WTC11 (cell line): ENCODE measurements at regions not wholly inside any gene's neighbourhood (a gene's known extent, or its start where the extent isn't known, plus 50 kb on each side); places are given as distances from the start of the nearest gene placed in this dataset.

ENCODE experiments used
- ATAC-seq: fragments of 200-7000 bp; cut with Tn5 transposase; 2 replicates; pipeline ENCODE4 v1.10.0; 2021; ENCODE audit warnings: mild to moderate bottlenecking, moderate library complexity
- CTCF ChIA-PET: fragments of 300-600 bp; sonication (Branson Sonifier 250); formaldehyde crosslinking; loops from one replicate; lab custom pipeline; 2021; ENCODE audit warnings: antibody characterized with exemption; lab: Charles Lee
- POLR2A ChIA-PET: fragments of 350-600 bp; sonication (Branson Sonifier 250); formaldehyde crosslinking; loops from one replicate; lab custom pipeline; 2021; ENCODE audit warnings: antibody characterized with exemption; lab: Charles Lee
- DNase-seq: peaks from one replicate; pipeline ENCODE4 v3.0.0; 2021; ENCODE audit warnings: low spot score
- H3K27ac Mint-ChIP-seq: 2 replicates; pipeline ENCODE4 v1.8.0; 2021; ENCODE audit warnings: mixed read lengths
- H3K27me3 Mint-ChIP-seq: 2 replicates; pipeline ENCODE4 v1.8.0; 2021; ENCODE audit warnings: low read depth, mild to moderate bottlenecking, moderate library complexity, mixed read lengths
- H3K36me3 Mint-ChIP-seq: 2 replicates; pipeline ENCODE4 v1.8.0; 2021; ENCODE audit warnings: mixed read lengths
- H3K4me1 Mint-ChIP-seq: 2 replicates; pipeline ENCODE4 v1.8.0; 2022; ENCODE audit warnings: mixed read lengths
- H3K4me3 Mint-ChIP-seq: 2 replicates; pipeline ENCODE4 v1.8.0; 2021; ENCODE audit warnings: mild to moderate bottlenecking, moderate library complexity, mixed read lengths
- H3K9me3 Mint-ChIP-seq: 2 replicates; pipeline ENCODE4 v1.8.0; 2021; ENCODE audit warnings: mixed read lengths
- CBFB ChIP-seq: sonication (generic); formaldehyde crosslinking; IDR thresholded peaks from 2 replicates; pipeline ENCODE4 v1.8.1; 2022; ENCODE audit warnings: mild to moderate bottlenecking, low read depth, missing genetic modification reagents
- HMGA2 ChIP-seq: fragments of 250-450 bp; sonication (Bioruptor Pico); IDR thresholded peaks from 2 replicates; pipeline ENCODE4 v1.4.0; 2021; ENCODE audit warnings: mild to moderate bottlenecking, moderate library complexity
- MYBL2 ChIP-seq: sonication (generic); formaldehyde crosslinking; IDR thresholded peaks from 2 replicates; pipeline ENCODE4 v1.8.1; 2023; ENCODE audit warnings: mild to moderate bottlenecking, moderate library complexity, missing genetic modification reagents
- OVOL2 ChIP-seq: fragments of 250-450 bp; sonication (Bioruptor Pico); IDR thresholded peaks from 2 replicates; pipeline ENCODE4 v1.9.0; 2021; ENCODE audit warnings: mild to moderate bottlenecking, borderline replicate concordance
- PRRX2 ChIP-seq: fragments of 250-450 bp; sonication (Bioruptor Pico); IDR thresholded peaks from 2 replicates; pipeline ENCODE4 v1.8.0; 2021; ENCODE audit warnings: mild to moderate bottlenecking
- SMAD4 ChIP-seq: sonication (generic); formaldehyde crosslinking; IDR thresholded peaks from 2 replicates; pipeline ENCODE4 v1.8.0; 2022; ENCODE audit warnings: mild to moderate bottlenecking, missing genetic modification reagents
- TEAD4 ChIP-seq: sonication (generic); formaldehyde crosslinking; IDR thresholded peaks from 2 replicates; pipeline ENCODE4 v1.8.0; 2022; ENCODE audit warnings: mild to moderate bottlenecking, missing genetic modification reagents
- TP53 ChIP-seq: sonication (generic); formaldehyde crosslinking; IDR thresholded peaks from 2 replicates; pipeline ENCODE4 v1.8.1; 2023; ENCODE audit warnings: mild to moderate bottlenecking, missing genetic modification reagents
- ZNF232 ChIP-seq: sonication (generic); formaldehyde crosslinking; IDR thresholded peaks from 2 replicates; pipeline ENCODE4 v1.8.0; 2022; ENCODE audit warnings: mild to moderate bottlenecking, missing genetic modification reagents
- ZNF671 ChIP-seq: fragments of 250-450 bp; sonication (Bioruptor Pico); IDR thresholded peaks from 2 replicates; pipeline ENCODE4 v1.8.0; 2021; ENCODE audit warnings: mild to moderate bottlenecking
- TF ChIP-seq, protein P1 (sequence below): fragments of 250-450 bp; sonication (Bioruptor Pico); IDR thresholded peaks from 2 replicates; pipeline ENCODE4 v1.9.0; 2021; ENCODE audit warnings: mild to moderate bottlenecking
- TF ChIP-seq, protein P2 (sequence below): fragments of 200-600 bp; IDR thresholded peaks from 2 replicates; pipeline ENCODE4 v1.8.0; 2022; ENCODE audit warnings: antibody characterized with exemption
- TF ChIP-seq, protein P3 (sequence below): sonication (generic); formaldehyde crosslinking; IDR thresholded peaks from 2 replicates; pipeline ENCODE4 v1.8.0; 2022; ENCODE audit warnings: mild to moderate bottlenecking, missing genetic modification reagents
- TF ChIP-seq, protein P4 (sequence below): sonication (generic); formaldehyde crosslinking; IDR thresholded peaks from 2 replicates; pipeline ENCODE4 v1.8.0; 2022; ENCODE audit warnings: mild to moderate bottlenecking, missing genetic modification reagents
- TF ChIP-seq, protein P5 (sequence below): sonication (generic); formaldehyde crosslinking; IDR thresholded peaks from 2 replicates; pipeline ENCODE4 v1.8.1; 2023; ENCODE audit warnings: mild to moderate bottlenecking, moderate library complexity, missing genetic modification reagents
- TF ChIP-seq, protein P6 (sequence below): fragments of 250-450 bp; sonication (Bioruptor Pico); IDR thresholded peaks from 2 replicates; pipeline ENCODE4 v1.9.0; 2021; ENCODE audit warnings: mild to moderate bottlenecking, borderline replicate concordance
- TF ChIP-seq, protein P7 (sequence below): sonication (generic); formaldehyde crosslinking; IDR thresholded peaks from 2 replicates; pipeline ENCODE4 v1.8.1; 2023; ENCODE audit warnings: mild to moderate bottlenecking, missing genetic modification reagents, moderate library complexity
- TF ChIP-seq, protein P8 (sequence below): fragments of 250-450 bp; sonication (Bioruptor Pico); IDR thresholded peaks from 2 replicates; pipeline ENCODE4 v2.1.2; 2022; ENCODE audit warnings: mild to moderate bottlenecking, moderate library complexity

DNA sequence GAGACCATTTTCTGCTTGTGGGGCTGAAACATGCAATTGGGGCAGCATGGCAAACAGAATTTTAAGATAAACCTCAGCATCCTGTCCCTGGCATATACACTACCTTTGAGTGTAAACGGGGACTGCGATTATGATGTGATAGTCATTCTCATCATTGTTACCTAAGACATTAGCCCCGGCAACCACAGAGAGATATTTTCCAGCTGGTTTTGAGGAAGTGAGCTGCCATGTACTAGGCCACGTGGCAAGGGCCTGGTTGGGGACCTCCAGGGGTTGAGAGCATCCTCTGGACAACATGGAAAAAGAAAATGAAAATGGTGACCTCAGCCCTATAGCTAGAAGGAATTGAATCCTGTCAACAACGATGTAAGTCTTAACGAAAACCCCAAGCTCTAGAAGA is 623.6 kb upstream of the CDH18 start:
- H3K4me3 Mint-ChIP-seq, result no peak overlapping the region
- ATAC-seq (no peak), DNase-seq (no peak)
- H3K27me3 Mint-ChIP-seq, result peaks cover 6% of the 10 kb centered on the region
- H3K4me1 Mint-ChIP-seq, result peaks cover 33% of the 10 kb centered on the region
- H3K36me3 Mint-ChIP-seq, result peaks cover 9% of the 10 kb centered on the region
- POLR2A ChIA-PET, result no interaction called here
- H3K9me3 Mint-ChIP-seq, result peaks cover 14% of the 10 kb centered on the region
- CTCF ChIA-PET, result interaction anchor here (2.3 kb wide), 1 partner anchor 10 kb away, joined by 6 read pairs; no protein-coding TSS in a partner anchor
- TF ChIP-seq OVOL2 (no peak), PRRX2 (CRISPR knock-in tag) (no peak), ZNF671 (CRISPR knock-in tag) (no peak), ZNF232 (CRISPR knock-in tag) (no peak), TEAD4 (CRISPR knock-in tag) (no peak)
- TF ChIP-seq, protein P1, sequence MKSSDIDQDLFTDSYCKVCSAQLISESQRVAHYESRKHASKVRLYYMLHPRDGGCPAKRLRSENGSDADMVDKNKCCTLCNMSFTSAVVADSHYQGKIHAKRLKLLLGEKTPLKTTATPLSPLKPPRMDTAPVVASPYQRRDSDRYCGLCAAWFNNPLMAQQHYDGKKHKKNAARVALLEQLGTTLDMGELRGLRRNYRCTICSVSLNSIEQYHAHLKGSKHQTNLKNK, result no peak
- TF ChIP-seq, protein P2, sequence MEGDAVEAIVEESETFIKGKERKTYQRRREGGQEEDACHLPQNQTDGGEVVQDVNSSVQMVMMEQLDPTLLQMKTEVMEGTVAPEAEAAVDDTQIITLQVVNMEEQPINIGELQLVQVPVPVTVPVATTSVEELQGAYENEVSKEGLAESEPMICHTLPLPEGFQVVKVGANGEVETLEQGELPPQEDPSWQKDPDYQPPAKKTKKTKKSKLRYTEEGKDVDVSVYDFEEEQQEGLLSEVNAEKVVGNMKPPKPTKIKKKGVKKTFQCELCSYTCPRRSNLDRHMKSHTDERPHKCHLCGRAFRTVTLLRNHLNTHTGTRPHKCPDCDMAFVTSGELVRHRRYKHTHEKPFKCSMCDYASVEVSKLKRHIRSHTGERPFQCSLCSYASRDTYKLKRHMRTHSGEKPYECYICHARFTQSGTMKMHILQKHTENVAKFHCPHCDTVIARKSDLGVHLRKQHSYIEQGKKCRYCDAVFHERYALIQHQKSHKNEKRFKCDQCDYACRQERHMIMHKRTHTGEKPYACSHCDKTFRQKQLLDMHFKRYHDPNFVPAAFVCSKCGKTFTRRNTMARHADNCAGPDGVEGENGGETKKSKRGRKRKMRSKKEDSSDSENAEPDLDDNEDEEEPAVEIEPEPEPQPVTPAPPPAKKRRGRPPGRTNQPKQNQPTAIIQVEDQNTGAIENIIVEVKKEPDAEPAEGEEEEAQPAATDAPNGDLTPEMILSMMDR, result no peak
- TF ChIP-seq, protein P3, sequence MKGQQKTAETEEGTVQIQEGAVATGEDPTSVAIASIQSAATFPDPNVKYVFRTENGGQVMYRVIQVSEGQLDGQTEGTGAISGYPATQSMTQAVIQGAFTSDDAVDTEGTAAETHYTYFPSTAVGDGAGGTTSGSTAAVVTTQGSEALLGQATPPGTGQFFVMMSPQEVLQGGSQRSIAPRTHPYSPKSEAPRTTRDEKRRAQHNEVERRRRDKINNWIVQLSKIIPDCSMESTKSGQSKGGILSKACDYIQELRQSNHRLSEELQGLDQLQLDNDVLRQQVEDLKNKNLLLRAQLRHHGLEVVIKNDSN (CRISPR knock-in tag), result no peak
- H3K27ac Mint-ChIP-seq, result no peak overlapping the region

DNA sequence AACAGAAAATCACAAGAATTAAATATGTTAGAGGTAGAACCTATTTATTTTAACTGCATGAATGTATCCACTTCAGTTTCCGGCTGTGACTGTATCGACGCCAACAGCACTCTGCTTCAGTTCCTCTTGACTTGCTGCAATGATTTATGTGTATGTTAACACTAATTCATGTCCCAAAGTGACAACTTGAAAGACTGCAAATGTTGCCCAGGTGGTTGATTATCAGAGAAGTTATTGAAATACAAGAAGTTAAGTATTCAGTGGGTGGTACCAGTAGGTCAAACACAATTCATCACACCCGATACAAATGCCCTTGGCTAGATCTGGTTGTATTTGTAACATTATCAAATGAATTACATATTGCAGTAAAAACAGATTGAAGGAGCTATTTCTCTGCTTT is 622.7 kb upstream of the CDH18 start:
- TF ChIP-seq HMGA2 (CRISPR knock-in tag) (no peak), CBFB (CRISPR knock-in tag) (no peak), TP53 (CRISPR knock-in tag) (no peak)
- TF ChIP-seq, protein P4, sequence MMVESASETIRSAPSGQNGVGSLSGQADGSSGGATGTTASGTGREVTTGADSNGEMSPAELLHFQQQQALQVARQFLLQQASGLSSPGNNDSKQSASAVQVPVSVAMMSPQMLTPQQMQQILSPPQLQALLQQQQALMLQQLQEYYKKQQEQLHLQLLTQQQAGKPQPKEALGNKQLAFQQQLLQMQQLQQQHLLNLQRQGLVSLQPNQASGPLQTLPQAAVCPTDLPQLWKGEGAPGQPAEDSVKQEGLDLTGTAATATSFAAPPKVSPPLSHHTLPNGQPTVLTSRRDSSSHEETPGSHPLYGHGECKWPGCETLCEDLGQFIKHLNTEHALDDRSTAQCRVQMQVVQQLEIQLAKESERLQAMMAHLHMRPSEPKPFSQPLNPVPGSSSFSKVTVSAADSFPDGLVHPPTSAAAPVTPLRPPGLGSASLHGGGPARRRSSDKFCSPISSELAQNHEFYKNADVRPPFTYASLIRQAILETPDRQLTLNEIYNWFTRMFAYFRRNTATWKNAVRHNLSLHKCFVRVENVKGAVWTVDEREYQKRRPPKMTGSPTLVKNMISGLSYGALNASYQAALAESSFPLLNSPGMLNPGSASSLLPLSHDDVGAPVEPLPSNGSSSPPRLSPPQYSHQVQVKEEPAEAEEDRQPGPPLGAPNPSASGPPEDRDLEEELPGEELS (CRISPR knock-in tag), result no peak
- TF ChIP-seq, protein P5, sequence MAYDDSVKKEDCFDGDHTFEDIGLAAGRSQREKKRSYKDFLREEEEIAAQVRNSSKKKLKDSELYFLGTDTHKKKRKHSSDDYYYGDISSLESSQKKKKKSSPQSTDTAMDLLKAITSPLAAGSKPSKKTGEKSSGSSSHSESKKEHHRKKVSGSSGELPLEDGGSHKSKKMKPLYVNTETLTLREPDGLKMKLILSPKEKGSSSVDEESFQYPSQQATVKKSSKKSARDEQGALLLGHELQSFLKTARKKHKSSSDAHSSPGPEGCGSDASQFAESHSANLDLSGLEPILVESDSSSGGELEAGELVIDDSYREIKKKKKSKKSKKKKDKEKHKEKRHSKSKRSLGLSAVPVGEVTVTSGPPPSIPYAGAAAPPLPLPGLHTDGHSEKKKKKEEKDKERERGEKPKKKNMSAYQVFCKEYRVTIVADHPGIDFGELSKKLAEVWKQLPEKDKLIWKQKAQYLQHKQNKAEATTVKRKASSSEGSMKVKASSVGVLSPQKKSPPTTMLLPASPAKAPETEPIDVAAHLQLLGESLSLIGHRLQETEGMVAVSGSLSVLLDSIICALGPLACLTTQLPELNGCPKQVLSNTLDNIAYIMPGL (CRISPR knock-in tag), result no peak
- H3K27me3 Mint-ChIP-seq, result peaks cover 10% of the 10 kb centered on the region
- peaks cover 9% of the 10 kb centered on the region for H3K36me3 Mint-ChIP-seq
- CTCF ChIA-PET, result interaction anchor here (1.4 to 2.3 kb wide), 2 partner anchors 9 kb away, joined by 3 to 6 read pairs; no protein-coding TSS in a partner anchor
- peaks cover 14% of the 10 kb centered on the region for H3K9me3 Mint-ChIP-seq
- H3K4me3 Mint-ChIP-seq, result no peak overlapping the region
- ATAC-seq (no peak), DNase-seq (no peak)
- POLR2A ChIA-PET, result no interaction called here
- peaks cover 27% of the 10 kb centered on the region for H3K4me1 Mint-ChIP-seq
- H3K27ac Mint-ChIP-seq, result no peak overlapping the region

DNA sequence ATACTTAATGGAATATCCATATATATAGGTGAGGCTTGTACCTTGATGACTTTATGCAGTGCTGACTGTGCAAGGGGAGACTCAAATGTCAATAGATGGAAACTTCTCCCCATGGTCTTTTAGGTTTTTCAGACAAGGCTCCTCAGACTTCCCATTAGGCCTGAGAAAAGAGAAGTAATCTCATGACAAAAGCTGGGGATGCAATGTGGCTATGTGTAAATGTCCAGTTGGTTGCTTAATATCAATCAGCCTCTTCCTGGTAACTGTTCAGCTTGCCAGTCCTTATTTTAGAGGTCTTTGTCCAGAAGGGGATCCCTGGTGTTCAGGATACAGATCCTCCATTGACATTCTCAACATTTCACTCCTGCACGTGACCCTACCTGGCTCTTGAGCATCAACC is 621.1 kb upstream of the CDH18 start:
- H3K36me3 Mint-ChIP-seq, result peaks cover 9% of the 10 kb centered on the region
- POLR2A ChIA-PET, result no interaction called here
- TF ChIP-seq, protein P6, sequence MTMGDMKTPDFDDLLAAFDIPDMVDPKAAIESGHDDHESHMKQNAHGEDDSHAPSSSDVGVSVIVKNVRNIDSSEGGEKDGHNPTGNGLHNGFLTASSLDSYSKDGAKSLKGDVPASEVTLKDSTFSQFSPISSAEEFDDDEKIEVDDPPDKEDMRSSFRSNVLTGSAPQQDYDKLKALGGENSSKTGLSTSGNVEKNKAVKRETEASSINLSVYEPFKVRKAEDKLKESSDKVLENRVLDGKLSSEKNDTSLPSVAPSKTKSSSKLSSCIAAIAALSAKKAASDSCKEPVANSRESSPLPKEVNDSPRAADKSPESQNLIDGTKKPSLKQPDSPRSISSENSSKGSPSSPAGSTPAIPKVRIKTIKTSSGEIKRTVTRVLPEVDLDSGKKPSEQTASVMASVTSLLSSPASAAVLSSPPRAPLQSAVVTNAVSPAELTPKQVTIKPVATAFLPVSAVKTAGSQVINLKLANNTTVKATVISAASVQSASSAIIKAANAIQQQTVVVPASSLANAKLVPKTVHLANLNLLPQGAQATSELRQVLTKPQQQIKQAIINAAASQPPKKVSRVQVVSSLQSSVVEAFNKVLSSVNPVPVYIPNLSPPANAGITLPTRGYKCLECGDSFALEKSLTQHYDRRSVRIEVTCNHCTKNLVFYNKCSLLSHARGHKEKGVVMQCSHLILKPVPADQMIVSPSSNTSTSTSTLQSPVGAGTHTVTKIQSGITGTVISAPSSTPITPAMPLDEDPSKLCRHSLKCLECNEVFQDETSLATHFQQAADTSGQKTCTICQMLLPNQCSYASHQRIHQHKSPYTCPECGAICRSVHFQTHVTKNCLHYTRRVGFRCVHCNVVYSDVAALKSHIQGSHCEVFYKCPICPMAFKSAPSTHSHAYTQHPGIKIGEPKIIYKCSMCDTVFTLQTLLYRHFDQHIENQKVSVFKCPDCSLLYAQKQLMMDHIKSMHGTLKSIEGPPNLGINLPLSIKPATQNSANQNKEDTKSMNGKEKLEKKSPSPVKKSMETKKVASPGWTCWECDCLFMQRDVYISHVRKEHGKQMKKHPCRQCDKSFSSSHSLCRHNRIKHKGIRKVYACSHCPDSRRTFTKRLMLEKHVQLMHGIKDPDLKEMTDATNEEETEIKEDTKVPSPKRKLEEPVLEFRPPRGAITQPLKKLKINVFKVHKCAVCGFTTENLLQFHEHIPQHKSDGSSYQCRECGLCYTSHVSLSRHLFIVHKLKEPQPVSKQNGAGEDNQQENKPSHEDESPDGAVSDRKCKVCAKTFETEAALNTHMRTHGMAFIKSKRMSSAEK (CRISPR knock-in tag), result no peak
- TF ChIP-seq, protein P7, sequence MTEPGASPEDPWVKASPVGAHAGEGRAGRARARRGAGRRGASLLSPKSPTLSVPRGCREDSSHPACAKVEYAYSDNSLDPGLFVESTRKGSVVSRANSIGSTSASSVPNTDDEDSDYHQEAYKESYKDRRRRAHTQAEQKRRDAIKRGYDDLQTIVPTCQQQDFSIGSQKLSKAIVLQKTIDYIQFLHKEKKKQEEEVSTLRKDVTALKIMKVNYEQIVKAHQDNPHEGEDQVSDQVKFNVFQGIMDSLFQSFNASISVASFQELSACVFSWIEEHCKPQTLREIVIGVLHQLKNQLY (CRISPR knock-in tag), result no peak
- no peak for TF ChIP-seq SMAD4 (CRISPR knock-in tag)
- TF ChIP-seq, protein P8, sequence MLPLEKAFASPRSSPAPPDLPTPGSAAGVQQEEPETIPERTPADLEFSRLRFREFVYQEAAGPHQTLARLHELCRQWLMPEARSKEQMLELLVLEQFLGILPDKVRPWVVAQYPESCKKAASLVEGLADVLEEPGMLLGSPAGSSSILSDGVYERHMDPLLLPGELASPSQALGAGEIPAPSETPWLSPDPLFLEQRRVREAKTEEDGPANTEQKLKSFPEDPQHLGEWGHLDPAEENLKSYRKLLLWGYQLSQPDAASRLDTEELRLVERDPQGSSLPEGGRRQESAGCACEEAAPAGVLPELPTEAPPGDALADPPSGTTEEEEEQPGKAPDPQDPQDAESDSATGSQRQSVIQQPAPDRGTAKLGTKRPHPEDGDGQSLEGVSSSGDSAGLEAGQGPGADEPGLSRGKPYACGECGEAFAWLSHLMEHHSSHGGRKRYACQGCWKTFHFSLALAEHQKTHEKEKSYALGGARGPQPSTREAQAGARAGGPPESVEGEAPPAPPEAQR (CRISPR knock-in tag), result no peak
- TF ChIP-seq MYBL2 (CRISPR knock-in tag), result no peak
- peaks cover 24% of the 10 kb centered on the region for H3K4me1 Mint-ChIP-seq
- H3K9me3 Mint-ChIP-seq, result peaks cover 14% of the 10 kb centered on the region
- H3K4me3 Mint-ChIP-seq, result no peak overlapping the region
- no peak overlapping the region for H3K27ac Mint-ChIP-seq
- ATAC-seq (no peak; the same call in 1 of the 2 replicates), DNase-seq (no peak)
- H3K27me3 Mint-ChIP-seq, result peaks cover 13% of the 10 kb centered on the region
- CTCF ChIA-PET, result interaction anchor here (1.4 kb wide), 1 partner anchor 7 kb away, joined by 3 read pairs; no protein-coding TSS in a partner anchor
